T-helper 2 cell treated with Interferon-gamma antibody and Interleukin-4, amounts not matched to agents 5 μg/mL and 100 μg/mL, for 36 hours (primary cell): ENCODE measurements at regions not wholly inside any gene's neighbourhood (a gene's known extent, or its start where the extent isn't known, plus 50 kb on each side); places are given as distances from the start of the nearest gene placed in this dataset.

Source experiments
- DNase-seq: peaks from one replicate; pipeline ENCODE4 v3.0.0; 2021; ENCODE audit warnings: low spot score
- H3K27ac Mint-ChIP-seq: one replicate; pipeline ENCODE4 v1.8.0; 2021; ENCODE audit warnings: mild to moderate bottlenecking, mixed read lengths
- H3K27me3 Mint-ChIP-seq: one replicate; pipeline ENCODE4 v1.8.0; 2021; ENCODE audit warnings: low read depth, mixed read lengths
- H3K36me3 Mint-ChIP-seq: one replicate; pipeline ENCODE4 v1.8.0; 2021; ENCODE audit warnings: low read depth, mixed read lengths
- H3K4me1 Mint-ChIP-seq: one replicate; pipeline ENCODE4 v1.8.0; 2021; ENCODE audit warnings: low read depth, mixed read lengths
- H3K4me3 Mint-ChIP-seq: one replicate; pipeline ENCODE4 v1.8.0; 2022; ENCODE audit warnings: mild to moderate bottlenecking, moderate library complexity, mixed read lengths
- H3K9me3 Mint-ChIP-seq: one replicate; pipeline ENCODE4 v1.8.0; 2021; ENCODE audit warnings: mixed read lengths

GRCh38 chr2:83072767-83073166 is 1386.3 kb downstream of the SUCLG1 start:
- Mint-ChIP-seq H3K27ac (no peak overlapping the region), H3K27me3 (no peaks in the 10 kb centered on the region), H3K9me3 (peaks cover 36% of the 10 kb centered on the region), H3K4me3 (no peak overlapping the region), H3K36me3 (no peaks in the 10 kb centered on the region), H3K4me1 (no peaks in the 10 kb centered on the region)
- DNase-seq = no peak

GRCh38 chr2:83071914-83072313 is 1387.2 kb downstream of the SUCLG1 start:
- H3K36me3 Mint-ChIP-seq = no peaks in the 10 kb centered on the region
- DNase-seq = no peak
- peaks cover 38% of the 10 kb centered on the region for H3K9me3 Mint-ChIP-seq
- H3K4me3 Mint-ChIP-seq = no peak overlapping the region
- no peaks in the 10 kb centered on the region for H3K27me3 Mint-ChIP-seq
- H3K4me1 Mint-ChIP-seq = no peaks in the 10 kb centered on the region
- no peak overlapping the region for H3K27ac Mint-ChIP-seq

- no peaks in the 10 kb centered on the region for H3K4me1 Mint-ChIP-seq
- H3K4me3 Mint-ChIP-seq = no peak overlapping the region
- peaks cover 43% of the 10 kb centered on the region for H3K9me3 Mint-ChIP-seq
- H3K36me3 Mint-ChIP-seq = no peaks in the 10 kb centered on the region
- no peak for DNase-seq
- H3K27me3 Mint-ChIP-seq = no peaks in the 10 kb centered on the region
- no peak overlapping the region for H3K27ac Mint-ChIP-seq
These were observed 1387.7 kb downstream of the SUCLG1 start for GRCh38 chr2:83071352-83071751.

GRCh38 chr2:83069724-83070123 is 1389.4 kb downstream of the SUCLG1 start:
- Mint-ChIP-seq H3K4me1 (no peaks in the 10 kb centered on the region), H3K36me3 (no peaks in the 10 kb centered on the region), H3K9me3 (peaks cover 38% of the 10 kb centered on the region), H3K27me3 (no peaks in the 10 kb centered on the region), H3K4me3 (no peak overlapping the region), H3K27ac (no peak overlapping the region)
- DNase-seq = no peak

GRCh38 chr2:83068714-83069113 is 1390.4 kb downstream of the SUCLG1 start:
- DNase-seq = no peak
- Mint-ChIP-seq H3K36me3 (no peaks in the 10 kb centered on the region), H3K27ac (no peak overlapping the region), H3K4me1 (no peaks in the 10 kb centered on the region), H3K27me3 (no peaks in the 10 kb centered on the region), H3K4me3 (no peak overlapping the region), H3K9me3 (peaks cover 44% of the 10 kb centered on the region)

GRCh38 chr2:83067947-83068346 is 1391.1 kb downstream of the SUCLG1 start:
- no peaks in the 10 kb centered on the region for H3K4me1 Mint-ChIP-seq
- no peak overlapping the region for H3K4me3 Mint-ChIP-seq
- H3K36me3 Mint-ChIP-seq = no peaks in the 10 kb centered on the region
- H3K27me3 Mint-ChIP-seq = no peaks in the 10 kb centered on the region
- peaks cover 43% of the 10 kb centered on the region for H3K9me3 Mint-ChIP-seq
- H3K27ac Mint-ChIP-seq = no peak overlapping the region
- no peak for DNase-seq

- DNase-seq = no peak
- Mint-ChIP-seq H3K27ac (no peak overlapping the region), H3K36me3 (no peaks in the 10 kb centered on the region), H3K27me3 (no peaks in the 10 kb centered on the region), H3K4me3 (no peak overlapping the region), H3K4me1 (no peaks in the 10 kb centered on the region), H3K9me3 (peaks cover 45% of the 10 kb centered on the region)
These were observed 1395.1 kb downstream of the SUCLG1 start for GRCh38 chr2:83063933-83064332.

- Mint-ChIP-seq H3K27ac (no peak overlapping the region), H3K9me3 (peaks cover 46% of the 10 kb centered on the region), H3K4me1 (no peaks in the 10 kb centered on the region), H3K36me3 (no peaks in the 10 kb centered on the region), H3K4me3 (no peak overlapping the region), H3K27me3 (no peaks in the 10 kb centered on the region)
- no peak for DNase-seq
These were observed 1395.6 kb downstream of the SUCLG1 start for GRCh38 chr2:83063511-83063910.

- DNase-seq = no peak
- H3K4me1 Mint-ChIP-seq = no peaks in the 10 kb centered on the region
- H3K36me3 Mint-ChIP-seq = no peaks in the 10 kb centered on the region
- no peak overlapping the region for H3K4me3 Mint-ChIP-seq
- peaks cover 12% of the 10 kb centered on the region for H3K9me3 Mint-ChIP-seq
- no peak overlapping the region for H3K27ac Mint-ChIP-seq
- no peaks in the 10 kb centered on the region for H3K27me3 Mint-ChIP-seq
These were observed 1400.4 kb downstream of the SUCLG1 start for GRCh38 chr2:83058683-83059082.

- no peak for DNase-seq
- Mint-ChIP-seq H3K27me3 (no peaks in the 10 kb centered on the region), H3K4me3 (no peak overlapping the region), H3K9me3 (peaks cover 25% of the 10 kb centered on the region), H3K36me3 (no peaks in the 10 kb centered on the region), H3K4me1 (no peaks in the 10 kb centered on the region), H3K27ac (no peak overlapping the region)
These were observed 1403.6 kb downstream of the SUCLG1 start for GRCh38 chr2:83055376-83056010.

- H3K4me3 Mint-ChIP-seq = no peak overlapping the region
- H3K36me3 Mint-ChIP-seq = no peaks in the 10 kb centered on the region
- no peak for DNase-seq
These were observed 1404.3 kb downstream of the SUCLG1 start for GRCh38 chr2:83054751-83055150.

GRCh38 chr2:83051538-83052170 is 1407.4 kb downstream of the SUCLG1 start:
- no peaks in the 10 kb centered on the region for H3K4me1 Mint-ChIP-seq
- no peak overlapping the region for H3K27ac Mint-ChIP-seq
- peaks cover 23% of the 10 kb centered on the region for H3K9me3 Mint-ChIP-seq
- no peak overlapping the region for H3K4me3 Mint-ChIP-seq
- no peaks in the 10 kb centered on the region for H3K27me3 Mint-ChIP-seq
- no peak for DNase-seq
- no peaks in the 10 kb centered on the region for H3K36me3 Mint-ChIP-seq

More at GRCh38 chr2:83054751-83055150, 1404.3 kb downstream of the SUCLG1 start:
- Mint-ChIP-seq H3K27ac (no peak overlapping the region), H3K27me3 (no peaks in the 10 kb centered on the region), H3K9me3 (peaks cover 22% of the 10 kb centered on the region), H3K4me1 (no peaks in the 10 kb centered on the region)

GRCh38 chr2:83042053-83042452 is 1417.0 kb downstream of the SUCLG1 start:
- Mint-ChIP-seq H3K4me3 (no peak overlapping the region), H3K27me3 (no peaks in the 10 kb centered on the region), H3K4me1 (no peaks in the 10 kb centered on the region), H3K36me3 (no peaks in the 10 kb centered on the region), H3K9me3 (peaks cover 22% of the 10 kb centered on the region), H3K27ac (no peak overlapping the region)
- DNase-seq = no peak

- Mint-ChIP-seq H3K27me3 (no peaks in the 10 kb centered on the region), H3K36me3 (no peaks in the 10 kb centered on the region), H3K9me3 (peaks cover 24% of the 10 kb centered on the region), H3K4me3 (no peak overlapping the region), H3K27ac (no peak overlapping the region), H3K4me1 (no peaks in the 10 kb centered on the region)
- DNase-seq = no peak
These were observed 1436.4 kb downstream of the SUCLG1 start for GRCh38 chr2:83022631-83023210.
